Esophagus muscularis mucosa (tissue), 4 donors: ENCODE measurements at regions not wholly inside any gene's neighbourhood (a gene's known extent, or its start where the extent isn't known, plus 50 kb on each side); places are given as distances from the start of the nearest gene placed in this dataset.

Experiments
- DNase-seq: peaks from one replicate; pipeline ENCODE4 v3.0.0-alpha.2; 2017; ENCODE audit errors: extremely low spot score
- H3K27ac ChIP-seq, 4 donors: fragments of 200-600 bp; sonication (generic); replicated peaks in 1 of 4; 1 replicate in 3 of 4; 2 replicates in 1 of 4; pipeline ENCODE4 v1.5.1; 2016 to 2019; ENCODE audit warnings: mild to moderate bottlenecking in 1 of 4
- H3K27me3 ChIP-seq, 4 donors: fragments of 200-600 bp; sonication (generic); one replicate each; pipeline versions ENCODE4 v1.5.1 to v1.6.0; 2016 to 2019
- H3K36me3 ChIP-seq, 4 donors: fragments of 200-600 bp; sonication (generic); one replicate each; pipeline ENCODE4 v1.5.1; 2016 to 2019
- H3K4me1 ChIP-seq, 4 donors: fragments of 200-600 bp; sonication (generic); one replicate each; pipeline ENCODE4 v1.5.1; 2016 to 2019
- H3K4me3 ChIP-seq, 4 donors: fragments of 200-600 bp; sonication (generic); 1 replicate in 2 of 4; 2 replicates in 2 of 4; pipeline ENCODE4 v1.5.1; 2016 to 2019; ENCODE audit warnings: mild to moderate bottlenecking in 4 of 4, moderate library complexity in 1 of 4
- H3K9me3 ChIP-seq, 4 donors: fragments of 200-600 bp; sonication (generic); 1 replicate in 3 of 4; 2 replicates in 1 of 4; pipeline ENCODE4 v1.5.1; 2016 to 2019
- CTCF ChIP-seq, 3 experiments: fragments of 200-600 bp in 2 of 3; fragments of 450-650 bp in 1 of 3; sonication (generic) in 2 of 3; IDR thresholded peaks; one replicate each; pipeline ENCODE4 v1.5.1; 2017 to 2019; ENCODE audit warnings: antibody characterized with exemption in 3 of 3, mild to moderate bottlenecking in 2 of 3, moderate library complexity in 1 of 3
- EP300 ChIP-seq: sonication (generic); formaldehyde crosslinking; IDR thresholded peaks from one replicate; pipeline ENCODE4 v1.6.1; 2017; ENCODE audit warnings: antibody characterized with exemption
- POLR2A ChIP-seq: fragments of 450-650 bp; IDR thresholded peaks from one replicate; pipeline ENCODE4 v1.6.1; 2017; ENCODE audit warnings: antibody characterized with exemption, moderate library complexity, mild to moderate bottlenecking, low read depth
- POLR2AphosphoS5 ChIP-seq, 2 donors: sonication (generic); formaldehyde crosslinking; IDR thresholded peaks; one replicate each; pipeline ENCODE4 v1.6.1; 2017; ENCODE audit warnings: antibody characterized with exemption in 2 of 2
- WGBS: methylation state at CpG from one replicate; pipeline ENCODE4 v1.1.5; 2018; 5-methylcytosine and 5-hydroxymethylcytosine counted together
- intact Hi-C: fragments of 100-400 bp; cut with DNase I; formaldehyde crosslinking; loops from one replicate; pipeline ENCODE4 v1.15.1; 2023

- H3K36me3 ChIP-seq, result no peaks in the 10 kb centered on the region
- TF ChIP-seq POLR2AphosphoS5 (IDR thresholded peaks at IDR 0.05), result no peak
- TF ChIP-seq EP300, result no peak
- TF ChIP-seq CTCF (IDR thresholded peaks at IDR 0.05), result no peak
- TF ChIP-seq POLR2A, result no peak
- DNase-seq, result no peak
- 87% methylated on average over 7 of the region's 7 CpGs for WGBS
- H3K27ac ChIP-seq, result peak overlapping the region in 3 of 4 donors; percentile 7 to 37 (median 27)
- no peaks in the 10 kb centered on the region for H3K9me3 ChIP-seq
- peaks cover 0 to 5% (median 0%) of the 10 kb centered on the region in 4 donors for H3K4me1 ChIP-seq
- no peak overlapping the region for H3K4me3 ChIP-seq
- H3K27me3 ChIP-seq, result no peaks in the 10 kb centered on the region
- intact Hi-C loops, result no loop called here
Observed at GRCh38 chr2:236963631-236964182, 122.0 kb upstream of the COPS8 start.

- H3K4me1 ChIP-seq, result peaks cover 0 to 5% (median 0%) of the 10 kb centered on the region in 4 donors
- WGBS, result 87% methylated on average over 5 of the region's 5 CpGs
- TF ChIP-seq EP300 (no peak), POLR2A (no peak), POLR2AphosphoS5 (IDR thresholded peaks at IDR 0.05) (peak; percentile 30 to 57)
- no peak overlapping the region for H3K4me3 ChIP-seq
- no peak for DNase-seq
- intact Hi-C loops, result no loop called here
- H3K27me3 ChIP-seq, result no peaks in the 10 kb centered on the region
- H3K36me3 ChIP-seq, result no peaks in the 10 kb centered on the region
- H3K9me3 ChIP-seq, result no peaks in the 10 kb centered on the region
- H3K27ac ChIP-seq, result peak overlapping the region; percentile 18 to 45 (median 32)
Observed at GRCh38 chr2:236964291-236964690, 121.4 kb upstream of the COPS8 start.

GRCh38 chr2:236965021-236965840, 120.5 kb upstream of the COPS8 start:
- Histone ChIP-seq H3K4me3 (no peak overlapping the region), H3K27ac (peak overlapping the region; percentile 16 to 45 (median 27)), H3K27me3 (no peaks in the 10 kb centered on the region), H3K9me3 (no peaks in the 10 kb centered on the region), H3K4me1 (peaks cover 0 to 5% (median 0%) of the 10 kb centered on the region in 4 donors), H3K36me3 (no peaks in the 10 kb centered on the region)
- no peak for DNase-seq
- WGBS, result 93% methylated on average over 13 of the region's 13 CpGs
- intact Hi-C loops, result no loop called here
- TF ChIP-seq EP300, result no peak
- TF ChIP-seq CTCF (IDR thresholded peaks at IDR 0.05), result no peak
- no peak for TF ChIP-seq POLR2AphosphoS5 (IDR thresholded peaks at IDR 0.05)
- no peak for TF ChIP-seq POLR2A

- DNase-seq, result no peak
- no peak overlapping the region for H3K4me3 ChIP-seq
- intact Hi-C loops, result no loop called here
- TF ChIP-seq EP300 (no peak), POLR2A (no peak)
- 94% methylated on average over 1 of the region's 1 CpG for WGBS
- no peaks in the 10 kb centered on the region for H3K9me3 ChIP-seq
- H3K27me3 ChIP-seq, result no peaks in the 10 kb centered on the region
- peak overlapping the region in 1 of 4 donors; percentile 45 for H3K27ac ChIP-seq
- H3K4me1 ChIP-seq, result peaks cover 0 to 5% (median 0%) of the 10 kb centered on the region in 4 donors
- H3K36me3 ChIP-seq, result no peaks in the 10 kb centered on the region
Observed at GRCh38 chr2:236965841-236966096, 119.9 kb upstream of the COPS8 start.

GRCh38 chr2:236967499-236967783, 118.2 kb upstream of the COPS8 start:
- Histone ChIP-seq H3K4me1 (peaks cover 3 to 16% (median 10%) of the 10 kb centered on the region in 4 donors), H3K36me3 (no peaks in the 10 kb centered on the region), H3K9me3 (no peaks in the 10 kb centered on the region), H3K27ac (peak overlapping the region in 2 of 4 donors; percentile 40 to 51), H3K4me3 (no peak overlapping the region), H3K27me3 (peaks cover 0 to 9% (median 0%) of the 10 kb centered on the region in 4 donors)
- WGBS, result 88% methylated on average over 4 of the region's 4 CpGs
- intact Hi-C loops, result no loop called here
- TF ChIP-seq EP300 (no peak), POLR2AphosphoS5 (IDR thresholded peaks at IDR 0.05) (no peak), CTCF (IDR thresholded peaks at IDR 0.05) (no peak), POLR2A (no peak)
- no peak for DNase-seq
